Left lung (tissue), 4 donors: ENCODE measurements at regions not wholly inside any gene's neighbourhood (a gene's known extent, or its start where the extent isn't known, plus 50 kb on each side); places are given as distances from the start of the nearest gene placed in this dataset.
"Not testable (repeated sequence)": the region's sequence is repeated elsewhere in the genome, so short reads cannot be mapped to it uniquely, and the experiment has no call there.

Experiments used
- ATAC-seq: fragments of 200-7000 bp; cut with Tn5 transposase; one replicate; pipeline ENCODE4 v1.9.1; 2020; ENCODE audit warnings: moderate library complexity
- DNase-seq, 4 donors: peaks; one replicate each; pipeline ENCODE4 v3.0.0-alpha.2; 2013 to 2020
- H3K27ac ChIP-seq, 2 donors: fragments of 200-600 bp; sonication (generic) in 1 of 2; one replicate each; pipeline versions ENCODE4 v1.5.0 to v1.8.0; 2020 to 2021
- H3K27me3 ChIP-seq, 2 donors: fragments of 200-600 bp; sonication (generic) in 1 of 2; one replicate each; pipeline versions ENCODE4 v1.5.0 to v1.8.0; 2020 to 2021
- H3K36me3 ChIP-seq, 2 donors: fragments of 200-600 bp; sonication (generic) in 1 of 2; one replicate each; pipeline versions ENCODE4 v1.5.0 to v1.8.0; 2020 to 2021
- H3K4me1 ChIP-seq, 2 donors: fragments of 200-600 bp; one replicate each; pipeline ENCODE4 v1.8.0; 2021
- H3K4me3 ChIP-seq, 2 donors: fragments of 200-600 bp; sonication (generic) in 1 of 2; one replicate each; pipeline versions ENCODE4 v1.5.0 to v1.8.0; 2020 to 2021; ENCODE audit warnings: mild to moderate bottlenecking in 1 of 2
- H3K9me3 ChIP-seq, 2 donors: fragments of 200-600 bp; sonication (generic) in 1 of 2; one replicate each; pipeline versions ENCODE4 v1.5.0 to v1.8.0; 2020 to 2021
- CTCF ChIP-seq, 2 donors: fragments of 200-600 bp; sonication (generic) in 1 of 2; IDR thresholded peaks; one replicate each; pipeline versions ENCODE4 v1.5.0 to v1.8.0; 2021; ENCODE audit warnings: antibody characterized with exemption in 2 of 2
- intact Hi-C, 2 donors: fragments of 100-400 bp; cut with DNase I; formaldehyde crosslinking; loops; one replicate each; pipeline versions ENCODE4 v1.11.2 to v1.14.2; 2022
- donor health status: DM: no; HTN: yes; CAD: no.
- donor health status: DM: no; HTN: no; CAD: no.

DNA sequence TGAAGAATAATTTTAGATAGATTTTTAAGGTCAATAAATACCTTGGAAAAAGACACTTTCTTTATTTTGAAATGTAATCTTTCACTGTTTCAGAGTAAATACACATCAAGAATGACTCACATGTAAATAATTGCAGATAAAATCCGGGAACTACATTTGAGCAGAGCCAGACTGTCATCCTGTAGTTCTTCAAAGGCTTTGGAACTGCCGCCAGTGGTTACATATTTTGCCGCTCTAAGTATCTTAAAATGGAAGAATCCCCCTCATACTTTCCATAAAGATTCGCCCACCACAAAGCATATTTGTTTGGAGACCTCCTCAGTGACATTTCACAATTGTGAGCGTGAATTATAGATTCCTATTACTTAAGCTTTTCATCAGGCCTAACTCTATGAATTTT, 607.8 kb upstream of the ZFP42 start:
- Histone ChIP-seq H3K27ac (no peak overlapping the region), H3K4me3 (no peak overlapping the region), H3K36me3 (no peaks in the 10 kb centered on the region), H3K4me1 (no peaks in the 10 kb centered on the region), H3K27me3 (no peaks in the 10 kb centered on the region), H3K9me3 (peaks cover 0 to 3% of the 10 kb centered on the region in 2 donors)
- intact Hi-C loops: no loop called here
- ATAC-seq (no peak), DNase-seq (no peak)
- no peak for TF ChIP-seq CTCF (IDR thresholded peaks at IDR 0.05)

GRCh38 chr4:187389420-187389819, 606.2 kb upstream of the ZFP42 start:
- H3K27me3 ChIP-seq: no peaks in the 10 kb centered on the region
- H3K27ac ChIP-seq: no peak overlapping the region
- H3K36me3 ChIP-seq: no peaks in the 10 kb centered on the region
- no peak for TF ChIP-seq CTCF (IDR thresholded peaks at IDR 0.05)
- H3K4me1 ChIP-seq: no peaks in the 10 kb centered on the region
- no peaks in the 10 kb centered on the region for H3K9me3 ChIP-seq
- no peak overlapping the region for H3K4me3 ChIP-seq
- intact Hi-C loops: no loop called here
- ATAC-seq (peak; percentile 73), DNase-seq (no peak)

GRCh38 chr4:187390646-187391045, 604.9 kb upstream of the ZFP42 start:
- H3K9me3 ChIP-seq: no peaks in the 10 kb centered on the region
- ATAC-seq (no peak), DNase-seq (no peak)
- H3K27ac ChIP-seq: no peak overlapping the region
- H3K4me3 ChIP-seq: no peak overlapping the region
- TF ChIP-seq CTCF (IDR thresholded peaks at IDR 0.05): no peak
- no peaks in the 10 kb centered on the region for H3K4me1 ChIP-seq
- no peaks in the 10 kb centered on the region for H3K27me3 ChIP-seq
- no peaks in the 10 kb centered on the region for H3K36me3 ChIP-seq
- intact Hi-C loops: no loop called here

GRCh38 chr4:187393531-187394344, 601.8 kb upstream of the ZFP42 start:
- DNase-seq (no peak), ATAC-seq (no peak)
- H3K4me1 ChIP-seq: no peaks in the 10 kb centered on the region
- H3K9me3 ChIP-seq: no peaks in the 10 kb centered on the region
- H3K36me3 ChIP-seq: no peaks in the 10 kb centered on the region
- TF ChIP-seq CTCF (IDR thresholded peaks at IDR 0.05): no peak
- no peak overlapping the region for H3K4me3 ChIP-seq
- H3K27ac ChIP-seq: no peak overlapping the region
- intact Hi-C loops: no loop called here
- H3K27me3 ChIP-seq: no peaks in the 10 kb centered on the region

DNA sequence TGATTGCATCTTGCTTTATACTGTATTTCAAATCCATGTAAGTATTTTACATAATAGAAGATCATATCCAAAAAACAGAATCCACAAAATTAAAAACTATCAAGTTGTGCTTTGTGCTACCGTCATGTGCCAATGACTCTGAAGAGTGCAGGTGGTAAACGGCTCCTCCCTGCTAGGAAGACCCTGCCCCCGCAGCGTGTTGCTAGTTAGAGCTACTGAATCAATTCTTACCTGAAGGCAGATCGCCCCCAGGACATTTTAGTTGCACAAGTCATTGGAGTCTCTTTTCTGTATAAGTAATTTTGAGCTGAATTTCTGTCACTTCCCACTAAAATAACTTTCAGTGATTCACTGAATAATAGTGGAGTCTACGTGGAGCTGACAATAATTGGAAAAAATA, 599.5 kb upstream of the ZFP42 start:
- Histone ChIP-seq H3K36me3 (no peaks in the 10 kb centered on the region), H3K9me3 (no peaks in the 10 kb centered on the region), H3K4me3 (no peak overlapping the region), H3K27me3 (no peaks in the 10 kb centered on the region), H3K4me1 (no peaks in the 10 kb centered on the region), H3K27ac (no peak overlapping the region)
- no peak for TF ChIP-seq CTCF (IDR thresholded peaks at IDR 0.05)
- intact Hi-C loops: no loop called here
- ATAC-seq: no peak
- no peak for DNase-seq

- H3K27ac ChIP-seq, DNase-seq, H3K36me3 ChIP-seq, ATAC-seq, H3K4me1 ChIP-seq, H3K27me3 ChIP-seq, intact Hi-C loops, H3K4me3 ChIP-seq: not testable (repeated sequence)
- peaks cover 0 to 12% of the 10 kb centered on the region in 2 donors for H3K9me3 ChIP-seq
Observed at GRCh38 chr4:187408447-187408846, 587.1 kb upstream of the ZFP42 start.
